Transverse colon (tissue), 4 donors: ENCODE measurements at regions not wholly inside any gene's neighbourhood (a gene's known extent, or its start where the extent isn't known, plus 50 kb on each side); places are given as distances from the start of the nearest gene placed in this dataset.
"Not testable (repeated sequence)": the region's sequence is repeated elsewhere in the genome, so short reads cannot be mapped to it uniquely, and the experiment has no call there.

Experiments used
- DNase-seq: peaks from one replicate; pipeline ENCODE4 v3.0.0-alpha.2; 2019
- H3K27ac ChIP-seq, 4 donors: fragments of 200-600 bp; sonication (generic); 2 replicates each; pipeline ENCODE4 v1.5.1; 2016 to 2018; ENCODE audit warnings: inconsistent platforms in 4 of 4
- H3K27me3 ChIP-seq: fragments of 200-600 bp; sonication (generic); 2 replicates; pipeline ENCODE4 v1.5.1; 2017; ENCODE audit warnings: inconsistent platforms
- H3K36me3 ChIP-seq, 4 donors: fragments of 200-600 bp; sonication (generic); 2 replicates each; pipeline ENCODE4 v1.5.1; 2017 to 2019; ENCODE audit warnings: inconsistent platforms in 4 of 4
- H3K4me1 ChIP-seq, 4 donors: fragments of 200-600 bp; sonication (generic); 2 replicates each; pipeline ENCODE4 v1.5.1; 2017 to 2020; ENCODE audit warnings: inconsistent platforms in 4 of 4
- H3K4me3 ChIP-seq, 4 donors: fragments of 200-600 bp; sonication (generic); 1 replicate in 1 of 4; 2 replicates in 3 of 4; pipeline versions ENCODE4 v1.5.1 to v1.6.1; 2017 to 2019; ENCODE audit warnings: inconsistent platforms in 4 of 4
- H3K9me3 ChIP-seq, 2 donors: fragments of 200-600 bp; sonication (generic); 2 replicates each; pipeline ENCODE4 v1.5.1; 2017 to 2019; ENCODE audit warnings: inconsistent platforms in 2 of 2
- WGBS, 2 donors: methylation state at CpG; one replicate each; pipeline ENCODE4 v1.1.5; 2018; ENCODE audit warnings: low coverage in 1 of 2; 5-methylcytosine and 5-hydroxymethylcytosine counted together
- in situ Hi-C, 4 donors: fragments of 200-750 bp; cut with MboI; loops; one replicate each; pipeline versions ENCODE4 v1.15.0 to v1.15.1; 2017; ENCODE audit warnings: low sequenced_read_pairs in 3 of 4, low pct_ligation_motif_present in 1 of 4, low pct_unique_long_range_greater_than_20kb in 1 of 4
- intact Hi-C: fragments of 100-400 bp; cut with DNase I; formaldehyde crosslinking; loops from one replicate; pipeline ENCODE4 v1.15.1; 2023; ENCODE audit warnings: low total_unique reads
- TF ChIP-seq, protein P1 (sequence below), 5 experiments: fragments of 200-600 bp in 3 of 5; fragments of 450-650 bp in 2 of 5; sonication (generic) in 3 of 5; IDR thresholded peaks; 1 replicate in 2 of 5; 2 replicates in 3 of 5; pipeline ENCODE4 v1.5.1; 2016 to 2017; ENCODE audit warnings: antibody characterized with exemption in 5 of 5, inconsistent platforms in 3 of 5, mild to moderate bottlenecking in 2 of 5, moderate library complexity in 1 of 5

DNA sequence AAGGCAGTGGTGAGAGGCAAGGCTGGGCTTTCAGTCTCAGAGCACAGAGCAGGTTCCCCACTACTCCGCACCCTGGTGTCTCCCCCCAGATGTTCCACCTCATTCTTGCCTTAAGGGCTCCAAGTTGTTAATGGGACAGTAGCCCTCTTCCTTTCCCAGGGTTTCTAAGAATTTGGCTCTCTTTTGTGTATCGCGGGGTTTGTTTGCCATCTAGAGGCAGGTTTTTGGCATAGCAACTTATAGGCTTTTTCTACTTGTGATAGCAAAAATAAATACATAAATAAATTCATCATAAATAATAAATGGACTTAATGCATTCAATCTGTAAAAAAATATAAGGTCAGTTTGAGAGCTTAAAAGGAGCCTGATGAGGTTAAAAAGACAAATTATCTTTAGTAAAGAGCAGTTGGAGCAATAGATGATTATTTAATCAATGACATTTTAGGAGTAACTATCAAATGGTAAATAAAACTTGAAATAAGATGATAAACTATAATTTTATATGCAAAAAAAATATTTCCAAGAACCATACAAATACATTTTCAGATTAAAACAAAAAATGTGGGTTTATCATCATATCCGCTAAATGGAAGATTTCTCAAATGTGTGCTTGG is 512.8 kb downstream of the FOXD4L5 start:
- in situ Hi-C loops: not testable (repeated sequence)
- TF ChIP-seq, protein P1, sequence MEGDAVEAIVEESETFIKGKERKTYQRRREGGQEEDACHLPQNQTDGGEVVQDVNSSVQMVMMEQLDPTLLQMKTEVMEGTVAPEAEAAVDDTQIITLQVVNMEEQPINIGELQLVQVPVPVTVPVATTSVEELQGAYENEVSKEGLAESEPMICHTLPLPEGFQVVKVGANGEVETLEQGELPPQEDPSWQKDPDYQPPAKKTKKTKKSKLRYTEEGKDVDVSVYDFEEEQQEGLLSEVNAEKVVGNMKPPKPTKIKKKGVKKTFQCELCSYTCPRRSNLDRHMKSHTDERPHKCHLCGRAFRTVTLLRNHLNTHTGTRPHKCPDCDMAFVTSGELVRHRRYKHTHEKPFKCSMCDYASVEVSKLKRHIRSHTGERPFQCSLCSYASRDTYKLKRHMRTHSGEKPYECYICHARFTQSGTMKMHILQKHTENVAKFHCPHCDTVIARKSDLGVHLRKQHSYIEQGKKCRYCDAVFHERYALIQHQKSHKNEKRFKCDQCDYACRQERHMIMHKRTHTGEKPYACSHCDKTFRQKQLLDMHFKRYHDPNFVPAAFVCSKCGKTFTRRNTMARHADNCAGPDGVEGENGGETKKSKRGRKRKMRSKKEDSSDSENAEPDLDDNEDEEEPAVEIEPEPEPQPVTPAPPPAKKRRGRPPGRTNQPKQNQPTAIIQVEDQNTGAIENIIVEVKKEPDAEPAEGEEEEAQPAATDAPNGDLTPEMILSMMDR (IDR thresholded peaks at IDR 0.05): peak in 1 of 5 experiments; percentile 38

More for the DNA sequence above, 512.8 kb downstream of the FOXD4L5 start:
- H3K27me3 ChIP-seq, H3K27ac ChIP-seq, H3K36me3 ChIP-seq, H3K4me1 ChIP-seq, intact Hi-C loops, H3K9me3 ChIP-seq, H3K4me3 ChIP-seq: not testable (repeated sequence)
- no CpG with 5 or more reads among the region's 4 CpGs for WGBS, 2 donors
- DNase-seq: peak; percentile 10
